Left colon (tissue), 2 donors: ENCODE measurements at regions not wholly inside any gene's neighbourhood (a gene's known extent, or its start where the extent isn't known, plus 50 kb on each side); places are given as distances from the start of the nearest gene placed in this dataset.

Source experiments
- ATAC-seq: fragments of 200-7000 bp; cut with Tn5 transposase; one replicate; pipeline ENCODE4 v1.9.1; 2020; ENCODE audit warnings: mild to moderate bottlenecking, moderate library complexity
- DNase-seq, 2 donors: peaks; one replicate each; pipeline ENCODE4 v3.0.0-alpha.2; 2020
- intact Hi-C, 2 donors: fragments of 100-400 bp; cut with DNase I in 1 of 2; cut with micrococcal nuclease in 1 of 2; formaldehyde crosslinking; loops; one replicate each; pipeline versions ENCODE4 v1.11.2 to v1.14.0; 2022; cut with DNase I, micrococcal nuclease
- donor health status: DM: no; HTN: no; CAD: no.
- donor health status: DM: yes; HTN: yes; CAD: no.

GRCh38 chr12:92365836-92366235 lies 220.2 kb upstream of the BTG1 start:
- intact Hi-C loops = no loop called here
- ATAC-seq (no peak), DNase-seq (no peak)

- DNase-seq (no peak), ATAC-seq (no peak)
- intact Hi-C loops = no loop called here
Observed at GRCh38 chr12:92365333-92365732, 219.7 kb upstream of the BTG1 start.

- ATAC-seq = peak; percentile 15
- intact Hi-C loops = no loop called here
- peak; percentile 41 to 50 for DNase-seq
Observed at GRCh38 chr12:92363295-92364146, 217.9 kb upstream of the BTG1 start.

GRCh38 chr12:92362785-92363184 lies 217.1 kb upstream of the BTG1 start:
- peak in 1 of 2 donors; percentile 6 for DNase-seq

GRCh38 chr12:92362126-92362525 lies 216.5 kb upstream of the BTG1 start:
- intact Hi-C loops = no loop called here
- ATAC-seq (peak; percentile 87), DNase-seq (no peak)

More at GRCh38 chr12:92362785-92363184, 217.1 kb upstream of the BTG1 start:
- ATAC-seq = peak; percentile 44
- intact Hi-C loops = no loop called here

- intact Hi-C loops = no loop called here
- DNase-seq (no peak), ATAC-seq (no peak)
Observed at GRCh38 chr12:92360543-92360942, 214.9 kb upstream of the BTG1 start.

- no peak for DNase-seq
- no peak for ATAC-seq
- intact Hi-C loops = no loop called here
Observed at GRCh38 chr12:92359581-92360209, 214.0 kb upstream of the BTG1 start.

GRCh38 chr12:92357584-92358261 lies 212.1 kb upstream of the BTG1 start:
- intact Hi-C loops = no loop called here
- ATAC-seq (no peak), DNase-seq (no peak)

GRCh38 chr12:92356425-92356824 lies 210.8 kb upstream of the BTG1 start:
- intact Hi-C loops = no loop called here
- no peak for DNase-seq
- ATAC-seq = no peak

GRCh38 chr12:92349635-92350034 lies 204.0 kb upstream of the BTG1 start:
- ATAC-seq = peak; percentile 52

GRCh38 chr12:92342574-92342973 lies 196.9 kb upstream of the BTG1 start:
- DNase-seq (no peak), ATAC-seq (peak; percentile 64)
- intact Hi-C loops = no loop called here

More at GRCh38 chr12:92349635-92350034, 204.0 kb upstream of the BTG1 start:
- intact Hi-C loops = no loop called here
- DNase-seq = no peak

- intact Hi-C loops = no loop called here
- ATAC-seq = peak; percentile 93
- no peak for DNase-seq
Observed at GRCh38 chr12:92341065-92341668, 195.5 kb upstream of the BTG1 start.

- DNase-seq (no peak), ATAC-seq (no peak)
- intact Hi-C loops = no loop called here
Observed at GRCh38 chr12:92340441-92341064, 194.9 kb upstream of the BTG1 start.

GRCh38 chr12:92340003-92340402 lies 194.4 kb upstream of the BTG1 start:
- no peak for DNase-seq
- intact Hi-C loops = no loop called here
- no peak for ATAC-seq

- no peak for ATAC-seq
- intact Hi-C loops = no loop called here
- no peak for DNase-seq
Observed at GRCh38 chr12:92339198-92339821, 193.7 kb upstream of the BTG1 start.

- no peak for DNase-seq
- ATAC-seq = no peak
- intact Hi-C loops = no loop called here
Observed at GRCh38 chr12:92338671-92339070, 193.0 kb upstream of the BTG1 start.

GRCh38 chr12:92338102-92338501 lies 192.5 kb upstream of the BTG1 start:
- no peak for DNase-seq
- no peak for ATAC-seq
- intact Hi-C loops = no loop called here

- ATAC-seq (no peak), DNase-seq (no peak)
- intact Hi-C loops = no loop called here
Observed at GRCh38 chr12:92337128-92337527, 191.5 kb upstream of the BTG1 start.

GRCh38 chr12:92336641-92337040 lies 191.0 kb upstream of the BTG1 start:
- DNase-seq (no peak), ATAC-seq (no peak)
- intact Hi-C loops = no loop called here
